Spleen (tissue), 11 donors: ENCODE measurements at regions not wholly inside any gene's neighbourhood (a gene's known extent, or its start where the extent isn't known, plus 50 kb on each side); places are given as distances from the start of the nearest gene placed in this dataset.

Source experiments
- DNase-seq: peaks from one replicate; pipeline ENCODE4 v3.0.0-alpha.2; 2020
- H3K27ac ChIP-seq, 8 donors: fragments of 200-600 bp; sonication (generic) in 7 of 8; 1 replicate in 4 of 8; 2 replicates in 4 of 8; pipeline versions ENCODE4 v1.5.0 to v1.8.0; 2016 to 2021; ENCODE audit warnings: inconsistent platforms in 4 of 8, mild to moderate bottlenecking in 4 of 8, moderate library complexity in 1 of 8
- H3K27me3 ChIP-seq, 7 donors: fragments of 200-600 bp; sonication (generic) in 6 of 7; replicated peaks in 1 of 7; 1 replicate in 4 of 7; 2 replicates in 3 of 7; pipeline versions ENCODE4 v1.5.0 to v1.8.0; 2016 to 2021; ENCODE audit warnings: inconsistent platforms in 3 of 7, mild to moderate bottlenecking in 1 of 7
- H3K36me3 ChIP-seq, 6 donors: fragments of 200-600 bp; sonication (generic) in 5 of 6; 1 replicate in 4 of 6; 2 replicates in 2 of 6; pipeline versions ENCODE4 v1.5.0 to v1.8.0; 2016 to 2021; ENCODE audit warnings: inconsistent platforms in 2 of 6
- H3K4me1 ChIP-seq, 6 donors: fragments of 200-600 bp; sonication (generic) in 5 of 6; 1 replicate in 3 of 6; 2 replicates in 3 of 6; pipeline versions ENCODE4 v1.5.0 to v1.8.0; 2016 to 2021; ENCODE audit warnings: inconsistent platforms in 3 of 6
- H3K4me3 ChIP-seq, 8 donors: fragments of 200-600 bp; sonication (generic) in 7 of 8; 1 replicate in 4 of 8; 2 replicates in 4 of 8; pipeline versions ENCODE4 v1.5.0 to v1.8.0; 2016 to 2021; ENCODE audit warnings: inconsistent platforms in 4 of 8, mild to moderate bottlenecking in 4 of 8, moderate library complexity in 2 of 8
- H3K9me3 ChIP-seq, 8 donors: fragments of 200-600 bp; sonication (generic) in 7 of 8; 1 replicate in 4 of 8; 2 replicates in 4 of 8; pipeline versions ENCODE4 v1.5.0 to v1.8.0; 2016 to 2021; ENCODE audit warnings: inconsistent platforms in 4 of 8
- POLR2A ChIP-seq, 3 donors: fragments of 450-650 bp; IDR thresholded peaks; one replicate each; pipeline ENCODE4 v1.5.1; 2017; ENCODE audit warnings: antibody characterized with exemption in 3 of 3, mild to moderate bottlenecking in 1 of 3
- POLR2AphosphoS5 ChIP-seq, 3 donors: sonication (generic); formaldehyde crosslinking; IDR thresholded peaks; one replicate each; pipeline ENCODE4 v1.5.1; 2017; ENCODE audit warnings: antibody characterized with exemption in 3 of 3
- WGBS, 5 donors: extraction: QIAGEN DNeasy Blood & Tissue Kit in 3 of 5; methylation state at CpG; one replicate each; pipeline versions ENCODE4 v1.1.5 to v1.1.7; 2013 to 2018; 5-methylcytosine and 5-hydroxymethylcytosine counted together
- intact Hi-C: fragments of 100-400 bp; cut with DNase I; formaldehyde crosslinking; loops from one replicate; pipeline ENCODE4 v1.15.0; 2023; ENCODE audit warnings: low total_unique reads
- TF ChIP-seq, protein P1 (sequence below), 11 experiments: fragments of 200-600 bp in 7 of 11; fragments of 450-650 bp in 4 of 11; sonication (generic) in 4 of 11; IDR thresholded peaks in 8 of 11; conservative IDR thresholded peaks in 3 of 11; 1 replicate in 7 of 11; 2 replicates in 4 of 11; pipeline versions ENCODE4 v1.4.0 to v1.8.0; 2016 to 2021; ENCODE audit warnings: antibody characterized with exemption in 11 of 11, inconsistent platforms in 4 of 11, mild to moderate bottlenecking in 1 of 11
- donor health status: healthy with polysubstance abuse.
- donor health status: DM: no; HTN: no; CAD: no; lungs with moderate emphysema.
- donor health status: DM: no; HTN: no; CAD: no.
- donor health status: Bipolar disorder and iron deficiency.
- donor health status: healthy.
- donor health status: DM: no; HTN: no; CAD: no.
- donor health status: DM: yes; HTN: yes; CAD: no.

DNA sequence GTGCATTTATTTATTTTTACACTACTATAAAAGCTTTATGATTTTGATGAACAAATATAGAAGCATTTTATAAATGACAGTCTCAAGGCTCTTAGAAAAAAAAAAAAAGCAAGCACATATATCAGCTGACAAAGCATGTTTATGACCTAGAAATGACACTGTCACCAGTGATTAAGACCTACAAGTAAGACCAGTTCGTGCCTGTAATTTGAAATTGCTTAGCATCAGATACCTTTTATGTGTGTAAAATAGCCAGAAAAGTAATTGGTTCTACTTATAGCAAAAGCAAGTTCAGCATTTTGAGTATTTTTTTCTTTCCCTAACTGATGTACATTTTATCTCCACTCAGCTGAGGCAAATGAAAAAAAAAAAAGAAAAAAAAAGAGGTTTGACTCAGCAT lies 808.4 kb downstream of the CDH18 start:
- no peaks in the 10 kb centered on the region for H3K27me3 ChIP-seq
- H3K4me3 ChIP-seq = no peak overlapping the region
- no peak for DNase-seq
- TF ChIP-seq, protein P1, sequence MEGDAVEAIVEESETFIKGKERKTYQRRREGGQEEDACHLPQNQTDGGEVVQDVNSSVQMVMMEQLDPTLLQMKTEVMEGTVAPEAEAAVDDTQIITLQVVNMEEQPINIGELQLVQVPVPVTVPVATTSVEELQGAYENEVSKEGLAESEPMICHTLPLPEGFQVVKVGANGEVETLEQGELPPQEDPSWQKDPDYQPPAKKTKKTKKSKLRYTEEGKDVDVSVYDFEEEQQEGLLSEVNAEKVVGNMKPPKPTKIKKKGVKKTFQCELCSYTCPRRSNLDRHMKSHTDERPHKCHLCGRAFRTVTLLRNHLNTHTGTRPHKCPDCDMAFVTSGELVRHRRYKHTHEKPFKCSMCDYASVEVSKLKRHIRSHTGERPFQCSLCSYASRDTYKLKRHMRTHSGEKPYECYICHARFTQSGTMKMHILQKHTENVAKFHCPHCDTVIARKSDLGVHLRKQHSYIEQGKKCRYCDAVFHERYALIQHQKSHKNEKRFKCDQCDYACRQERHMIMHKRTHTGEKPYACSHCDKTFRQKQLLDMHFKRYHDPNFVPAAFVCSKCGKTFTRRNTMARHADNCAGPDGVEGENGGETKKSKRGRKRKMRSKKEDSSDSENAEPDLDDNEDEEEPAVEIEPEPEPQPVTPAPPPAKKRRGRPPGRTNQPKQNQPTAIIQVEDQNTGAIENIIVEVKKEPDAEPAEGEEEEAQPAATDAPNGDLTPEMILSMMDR (IDR thresholded peaks at IDR 0.05 in 8 of 11, conservative IDR thresholded peaks at IDR 0.05 in 3 of 11) = no peak
- TF ChIP-seq POLR2A (IDR thresholded peaks at IDR 0.05) (no peak), POLR2AphosphoS5 (IDR thresholded peaks at IDR 0.05) (no peak)
- H3K36me3 ChIP-seq = no peaks in the 10 kb centered on the region
- intact Hi-C loops = no loop called here
- H3K4me1 ChIP-seq = no peaks in the 10 kb centered on the region
- WGBS, 5 donors = 17 to 44% (median 31%) methylated on average over 1 of the region's 1 CpG
- H3K27ac ChIP-seq = no peak overlapping the region
- H3K9me3 ChIP-seq = peaks cover 0 to 9% (median 1%) of the 10 kb centered on the region in 8 donors

- Histone ChIP-seq H3K9me3 (peaks cover 0 to 21% (median 4%) of the 10 kb centered on the region in 8 donors), H3K27ac (no peak overlapping the region), H3K4me3 (no peak overlapping the region), H3K4me1 (no peaks in the 10 kb centered on the region), H3K36me3 (no peaks in the 10 kb centered on the region), H3K27me3 (no peaks in the 10 kb centered on the region)
- TF ChIP-seq, protein P1 (IDR thresholded peaks at IDR 0.05 in 8 of 11, conservative IDR thresholded peaks at IDR 0.05 in 3 of 11) = no peak
- TF ChIP-seq POLR2AphosphoS5 (IDR thresholded peaks at IDR 0.05) (no peak), POLR2A (IDR thresholded peaks at IDR 0.05) (no peak)
- no peak for DNase-seq
- intact Hi-C loops = no loop called here
- WGBS, 5 donors = 45 to 85% (median 66%) methylated on average over 2 of the region's 2 CpGs
Measured at GRCh38 chr5:19189176-19189575, 798.8 kb downstream of the CDH18 start.

GRCh38 chr5:19193631-19194030 lies 794.4 kb downstream of the CDH18 start:
- intact Hi-C loops = no loop called here
- no peak for TF ChIP-seq POLR2AphosphoS5 (IDR thresholded peaks at IDR 0.05)
- TF ChIP-seq POLR2A (IDR thresholded peaks at IDR 0.05) = no peak
- TF ChIP-seq, protein P1 (IDR thresholded peaks at IDR 0.05 in 8 of 11, conservative IDR thresholded peaks at IDR 0.05 in 3 of 11) = no peak
- DNase-seq = no peak
- Histone ChIP-seq H3K27me3 (no peaks in the 10 kb centered on the region), H3K4me3 (no peak overlapping the region), H3K36me3 (no peaks in the 10 kb centered on the region), H3K9me3 (no peaks in the 10 kb centered on the region), H3K4me1 (no peaks in the 10 kb centered on the region), H3K27ac (no peak overlapping the region)
- WGBS, 5 donors = 64 to 86% (median 85%) methylated on average over 2 of the region's 2 CpGs

GRCh38 chr5:19196631-19197030 lies 791.4 kb downstream of the CDH18 start:
- Histone ChIP-seq H3K27ac (no peak overlapping the region), H3K36me3 (no peaks in the 10 kb centered on the region), H3K4me1 (no peaks in the 10 kb centered on the region), H3K4me3 (no peak overlapping the region), H3K9me3 (no peaks in the 10 kb centered on the region), H3K27me3 (no peaks in the 10 kb centered on the region)
- TF ChIP-seq POLR2A (IDR thresholded peaks at IDR 0.05) (no peak), POLR2AphosphoS5 (IDR thresholded peaks at IDR 0.05) (no peak)
- TF ChIP-seq, protein P1 (IDR thresholded peaks at IDR 0.05 in 8 of 11, conservative IDR thresholded peaks at IDR 0.05 in 3 of 11) = no peak
- intact Hi-C loops = no loop called here
- no peak for DNase-seq
